ENCODE measurements at regions not wholly inside any gene's neighbourhood (a gene's known extent, or its start where the extent isn't known, plus 50 kb on each side); places are given as distances from the start of the nearest gene placed in this dataset.

DNA sequence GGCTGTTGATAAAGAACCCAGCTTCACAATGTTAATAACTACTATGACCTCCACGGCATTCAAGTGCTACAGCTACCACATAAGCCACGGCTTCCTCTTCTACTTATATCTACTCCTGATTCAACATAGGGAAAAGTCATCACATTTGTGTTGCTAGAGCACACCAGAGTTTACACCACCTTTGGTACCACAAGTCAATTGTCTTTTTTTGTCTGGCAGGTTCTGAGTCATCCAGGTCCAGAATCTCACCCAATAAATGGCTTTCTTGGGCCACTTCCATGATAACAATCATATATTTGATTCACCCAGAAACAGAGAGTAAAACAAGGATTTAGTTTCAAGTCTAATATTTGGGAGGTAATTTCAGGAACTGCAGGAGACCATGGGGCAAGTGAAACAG is 480.2 kb downstream of the TMX3 start:
- Mint-ChIP-seq H3K27ac (ENCODE audit: unreplicated experiment) (no peak overlapping the region), H3K27me3 (ENCODE audit: unreplicated experiment) (no peaks in the 10 kb centered on the region), H3K4me1 (ENCODE audit: low read depth, unreplicated experiment) (no peaks in the 10 kb centered on the region), H3K4me3 (ENCODE audit: unreplicated experiment) (no peak overlapping the region), H3K9me3 (ENCODE audit: unreplicated experiment) (no peaks in the 10 kb centered on the region), H3K36me3 (ENCODE audit: unreplicated experiment) (peaks cover 5% of the 10 kb centered on the region)
- no peak for DNase-seq
- TF ChIP-seq, protein P1, sequence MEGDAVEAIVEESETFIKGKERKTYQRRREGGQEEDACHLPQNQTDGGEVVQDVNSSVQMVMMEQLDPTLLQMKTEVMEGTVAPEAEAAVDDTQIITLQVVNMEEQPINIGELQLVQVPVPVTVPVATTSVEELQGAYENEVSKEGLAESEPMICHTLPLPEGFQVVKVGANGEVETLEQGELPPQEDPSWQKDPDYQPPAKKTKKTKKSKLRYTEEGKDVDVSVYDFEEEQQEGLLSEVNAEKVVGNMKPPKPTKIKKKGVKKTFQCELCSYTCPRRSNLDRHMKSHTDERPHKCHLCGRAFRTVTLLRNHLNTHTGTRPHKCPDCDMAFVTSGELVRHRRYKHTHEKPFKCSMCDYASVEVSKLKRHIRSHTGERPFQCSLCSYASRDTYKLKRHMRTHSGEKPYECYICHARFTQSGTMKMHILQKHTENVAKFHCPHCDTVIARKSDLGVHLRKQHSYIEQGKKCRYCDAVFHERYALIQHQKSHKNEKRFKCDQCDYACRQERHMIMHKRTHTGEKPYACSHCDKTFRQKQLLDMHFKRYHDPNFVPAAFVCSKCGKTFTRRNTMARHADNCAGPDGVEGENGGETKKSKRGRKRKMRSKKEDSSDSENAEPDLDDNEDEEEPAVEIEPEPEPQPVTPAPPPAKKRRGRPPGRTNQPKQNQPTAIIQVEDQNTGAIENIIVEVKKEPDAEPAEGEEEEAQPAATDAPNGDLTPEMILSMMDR (IDR thresholded peaks at IDR 0.05; ENCODE audit: partially characterized antibody, unreplicated experiment) = no peak

DNA sequence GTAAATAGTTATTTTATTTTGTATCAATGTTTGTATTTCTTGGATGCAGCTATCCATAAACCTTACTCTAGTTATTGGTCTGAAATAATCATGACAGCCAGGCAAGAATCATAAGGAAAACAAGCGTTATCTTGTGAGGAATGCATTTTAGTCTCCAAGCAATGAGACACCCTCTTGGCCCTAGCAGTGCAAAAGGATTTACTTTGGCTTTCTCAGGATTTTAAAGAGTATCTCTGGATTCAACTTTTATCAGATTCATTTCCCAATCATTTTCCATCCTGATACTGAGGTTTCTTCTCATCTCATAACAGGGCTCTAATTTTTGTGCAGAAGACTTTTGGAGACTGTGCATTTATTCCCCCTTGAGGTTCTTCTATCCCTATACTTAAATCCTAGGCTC is 480.8 kb downstream of the TMX3 start:
- H3K9me3 Mint-ChIP-seq (ENCODE audit: unreplicated experiment) = no peaks in the 10 kb centered on the region
- H3K27ac Mint-ChIP-seq (ENCODE audit: unreplicated experiment) = no peak overlapping the region
- H3K27me3 Mint-ChIP-seq (ENCODE audit: unreplicated experiment) = no peaks in the 10 kb centered on the region
- no peak for DNase-seq
- no peaks in the 10 kb centered on the region for H3K4me1 Mint-ChIP-seq (ENCODE audit: low read depth, unreplicated experiment)
- peaks cover 5% of the 10 kb centered on the region for H3K36me3 Mint-ChIP-seq (ENCODE audit: unreplicated experiment)
- H3K4me3 Mint-ChIP-seq (ENCODE audit: unreplicated experiment) = no peak overlapping the region
- TF ChIP-seq, protein P1 (IDR thresholded peaks at IDR 0.05; ENCODE audit: partially characterized antibody, unreplicated experiment) = no peak

DNA sequence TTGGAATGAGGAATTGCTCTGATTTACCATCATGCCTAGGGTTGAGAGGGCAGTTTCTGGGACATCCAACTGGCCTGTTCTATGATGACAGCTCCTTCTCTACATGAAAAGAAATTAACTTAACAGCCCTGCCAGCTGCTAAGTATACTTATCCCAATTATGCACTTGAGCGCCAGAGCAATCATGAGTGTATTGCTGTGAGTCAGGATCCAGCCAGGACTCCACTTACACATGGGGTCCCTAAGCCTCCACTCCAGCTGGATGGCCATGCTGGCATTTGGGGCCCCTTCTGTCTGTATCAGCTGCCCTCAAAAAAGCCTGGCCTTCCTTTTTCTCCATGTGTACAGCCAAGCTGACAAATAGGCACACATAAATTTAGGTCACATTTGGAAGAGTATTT is 481.9 kb downstream of the TMX3 start:
- no peaks in the 10 kb centered on the region for H3K4me1 Mint-ChIP-seq (ENCODE audit: low read depth, unreplicated experiment)
- H3K36me3 Mint-ChIP-seq (ENCODE audit: unreplicated experiment) = no peaks in the 10 kb centered on the region
- TF ChIP-seq, protein P1 (IDR thresholded peaks at IDR 0.05; ENCODE audit: partially characterized antibody, unreplicated experiment) = no peak
- H3K4me3 Mint-ChIP-seq (ENCODE audit: unreplicated experiment) = no peak overlapping the region
- no peaks in the 10 kb centered on the region for H3K9me3 Mint-ChIP-seq (ENCODE audit: unreplicated experiment)
- H3K27me3 Mint-ChIP-seq (ENCODE audit: unreplicated experiment) = no peaks in the 10 kb centered on the region
- H3K27ac Mint-ChIP-seq (ENCODE audit: unreplicated experiment) = no peak overlapping the region
- DNase-seq = no peak

DNA sequence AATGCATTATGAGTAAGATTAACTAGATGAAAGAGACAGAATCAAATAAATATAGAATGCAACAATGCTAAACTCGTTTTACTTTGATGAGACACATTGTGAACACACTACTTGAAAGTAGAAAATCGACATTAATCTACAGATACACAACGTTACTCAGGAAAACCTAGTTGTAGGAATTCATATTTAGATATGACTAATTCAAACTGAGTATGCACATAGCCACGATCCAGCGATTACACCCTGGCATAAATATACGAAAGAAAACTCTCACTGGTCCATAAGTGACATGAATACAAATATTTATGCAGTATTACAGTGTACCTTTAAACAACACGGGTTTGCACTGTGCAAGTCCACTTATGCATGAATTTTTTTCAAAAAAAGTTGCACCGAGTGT is 485.6 kb downstream of the TMX3 start:
- H3K36me3 Mint-ChIP-seq (ENCODE audit: unreplicated experiment) = no peaks in the 10 kb centered on the region
- H3K4me1 Mint-ChIP-seq (ENCODE audit: low read depth, unreplicated experiment) = no peaks in the 10 kb centered on the region
- no peak overlapping the region for H3K4me3 Mint-ChIP-seq (ENCODE audit: unreplicated experiment)
- no peaks in the 10 kb centered on the region for H3K27me3 Mint-ChIP-seq (ENCODE audit: unreplicated experiment)
- TF ChIP-seq, protein P1 (IDR thresholded peaks at IDR 0.05; ENCODE audit: partially characterized antibody, unreplicated experiment) = no peak
- no peak overlapping the region for H3K27ac Mint-ChIP-seq (ENCODE audit: unreplicated experiment)
- H3K9me3 Mint-ChIP-seq (ENCODE audit: unreplicated experiment) = no peaks in the 10 kb centered on the region
- no peak for DNase-seq

DNA sequence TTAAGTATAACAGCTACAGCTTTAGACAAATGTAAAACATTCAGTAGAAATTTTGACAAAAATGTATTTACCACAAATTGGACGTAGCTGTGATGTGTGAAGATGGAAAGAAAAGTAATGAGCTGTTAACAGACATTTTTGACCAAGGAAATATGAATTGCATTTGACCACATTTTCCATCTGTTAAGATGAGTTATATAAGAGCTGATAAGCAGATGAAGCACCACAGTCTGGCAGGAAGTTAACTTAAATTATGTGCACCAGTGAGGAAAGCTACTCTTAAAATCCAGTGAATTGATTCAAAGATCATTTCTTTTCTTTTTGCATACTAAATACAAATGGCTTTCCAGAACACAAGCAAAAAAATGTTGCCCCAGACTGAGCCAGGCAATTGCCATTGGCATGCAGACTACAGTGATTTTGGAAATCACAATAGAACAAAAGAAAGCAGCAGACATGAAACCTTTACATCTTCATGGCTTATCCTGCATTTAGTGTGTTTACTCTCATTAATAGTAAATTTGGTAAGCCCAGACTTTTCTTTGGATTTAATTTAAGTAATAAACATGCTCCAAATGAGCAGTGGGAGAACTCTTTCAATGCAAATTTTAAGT is 493.7 kb downstream of the TMX3 start:
- no peaks in the 10 kb centered on the region for H3K36me3 Mint-ChIP-seq (ENCODE audit: unreplicated experiment)
- no peaks in the 10 kb centered on the region for H3K4me1 Mint-ChIP-seq (ENCODE audit: low read depth, unreplicated experiment)
- H3K4me3 Mint-ChIP-seq (ENCODE audit: unreplicated experiment) = no peak overlapping the region
- no peak overlapping the region for H3K27ac Mint-ChIP-seq (ENCODE audit: unreplicated experiment)
- no peak for DNase-seq
- H3K9me3 Mint-ChIP-seq (ENCODE audit: unreplicated experiment) = no peaks in the 10 kb centered on the region
- no peaks in the 10 kb centered on the region for H3K27me3 Mint-ChIP-seq (ENCODE audit: unreplicated experiment)
- TF ChIP-seq, protein P1 (IDR thresholded peaks at IDR 0.05; ENCODE audit: partially characterized antibody, unreplicated experiment) = no peak

Measured in glutamatergic neuron (in vitro differentiated cells).